Prostate gland (tissue), 2 donors: ENCODE measurements at regions not wholly inside any gene's neighbourhood (a gene's known extent, or its start where the extent isn't known, plus 50 kb on each side); places are given as distances from the start of the nearest gene placed in this dataset.

Source experiments
- DNase-seq: peaks from one replicate; pipeline ENCODE4 v3.0.0-alpha.2; 2019; ENCODE audit warnings: low spot score
- H3K27ac ChIP-seq, 2 donors: fragments of 200-600 bp; sonication (generic); 2 replicates each; pipeline ENCODE4 v1.5.1; 2017 to 2019
- H3K27me3 ChIP-seq: fragments of 200-600 bp; sonication (generic); replicated peaks from 2 replicates; pipeline ENCODE4 v1.5.1; 2019; ENCODE audit not compliant: insufficient read depth
- H3K36me3 ChIP-seq, 2 donors: fragments of 200-600 bp; sonication (generic); 1 replicate in 1 of 2; 2 replicates in 1 of 2; pipeline versions ENCODE4 v1.5.1 to v1.8.1; 2017 to 2019
- H3K4me1 ChIP-seq: fragments of 200-600 bp; sonication (generic); replicated peaks from 2 replicates; pipeline ENCODE4 v1.5.1; 2019
- H3K4me3 ChIP-seq, 2 donors: fragments of 200-600 bp; sonication (generic); 2 replicates each; pipeline ENCODE4 v1.5.1; 2017 to 2019
- H3K9me3 ChIP-seq: fragments of 200-600 bp; sonication (generic); 2 replicates; pipeline ENCODE4 v1.5.1; 2017
- CTCF ChIP-seq, 4 experiments: fragments of 200-600 bp in 2 of 4; fragments of 450-650 bp in 2 of 4; sonication (generic) in 2 of 4; IDR thresholded peaks; 1 replicate in 3 of 4; 2 replicates in 1 of 4; pipeline ENCODE4 v1.5.1; 2016 to 2019; ENCODE audit warnings: antibody characterized with exemption in 4 of 4, mild to moderate bottlenecking in 2 of 4, moderate library complexity in 2 of 4
- POLR2A ChIP-seq: fragments of 450-650 bp; IDR thresholded peaks from one replicate; pipeline ENCODE4 v1.6.1; 2016; ENCODE audit warnings: antibody characterized with exemption, mild to moderate bottlenecking
- POLR2AphosphoS5 ChIP-seq: sonication (generic); formaldehyde crosslinking; IDR thresholded peaks from one replicate; pipeline ENCODE4 v1.6.1; 2017; ENCODE audit warnings: antibody characterized with exemption
- WGBS: methylation state at CpG from one replicate; pipeline ENCODE4 v1.1.5; 2018; 5-methylcytosine and 5-hydroxymethylcytosine counted together
- intact Hi-C: fragments of 100-400 bp; cut with DNase I; formaldehyde crosslinking; loops from one replicate; pipeline ENCODE4 v1.14.2; 2022

GRCh38 chr2:51638811-51639210 lies 606.9 kb upstream of the NRXN1 start:
- Histone ChIP-seq H3K4me3 (no peak overlapping the region), H3K27ac (no peak overlapping the region), H3K9me3 (no peaks in the 10 kb centered on the region), H3K27me3 (no peaks in the 10 kb centered on the region), H3K36me3 (no peaks in the 10 kb centered on the region), H3K4me1 (no peaks in the 10 kb centered on the region)
- intact Hi-C loops: no loop called here
- DNase-seq: no peak
- 34% methylated on average over 4 of the region's 4 CpGs for WGBS
- TF ChIP-seq POLR2A (no peak), CTCF (IDR thresholded peaks at IDR 0.05) (no peak), POLR2AphosphoS5 (no peak)

GRCh38 chr2:51633073-51633472 lies 601.1 kb upstream of the NRXN1 start:
- no peaks in the 10 kb centered on the region for H3K36me3 ChIP-seq
- H3K9me3 ChIP-seq: no peaks in the 10 kb centered on the region
- no peak for TF ChIP-seq POLR2AphosphoS5
- no peak for TF ChIP-seq CTCF (IDR thresholded peaks at IDR 0.05)
- TF ChIP-seq POLR2A: no peak
- intact Hi-C loops: no loop called here
- H3K27me3 ChIP-seq: no peaks in the 10 kb centered on the region
- DNase-seq: no peak
- H3K4me3 ChIP-seq: no peak overlapping the region
- H3K4me1 ChIP-seq: no peaks in the 10 kb centered on the region
- no peak overlapping the region for H3K27ac ChIP-seq

GRCh38 chr2:51629406-51629805 lies 597.5 kb upstream of the NRXN1 start:
- no peaks in the 10 kb centered on the region for H3K9me3 ChIP-seq
- DNase-seq: no peak
- H3K27ac ChIP-seq: no peak overlapping the region
- no peaks in the 10 kb centered on the region for H3K4me1 ChIP-seq
- H3K27me3 ChIP-seq: no peaks in the 10 kb centered on the region
- no peaks in the 10 kb centered on the region for H3K36me3 ChIP-seq
- no peak overlapping the region for H3K4me3 ChIP-seq
- TF ChIP-seq POLR2AphosphoS5: no peak
- no peak for TF ChIP-seq POLR2A
- TF ChIP-seq CTCF (IDR thresholded peaks at IDR 0.05): no peak
- 57% methylated on average over 3 of the region's 3 CpGs for WGBS
- intact Hi-C loops: no loop called here

- Histone ChIP-seq H3K27me3 (no peaks in the 10 kb centered on the region), H3K4me3 (no peak overlapping the region), H3K4me1 (no peaks in the 10 kb centered on the region), H3K36me3 (no peaks in the 10 kb centered on the region), H3K9me3 (no peaks in the 10 kb centered on the region), H3K27ac (no peak overlapping the region)
- DNase-seq: no peak
- TF ChIP-seq POLR2A (no peak), CTCF (IDR thresholded peaks at IDR 0.05) (no peak), POLR2AphosphoS5 (no peak)
- 31% methylated on average over 3 of the region's 3 CpGs for whole genome bisulfite sequencing
- intact Hi-C loops: no loop called here
Observed at GRCh38 chr2:51628917-51629316, 597.0 kb upstream of the NRXN1 start.

GRCh38 chr2:51624995-51625394 lies 593.1 kb upstream of the NRXN1 start:
- intact Hi-C loops: no loop called here
- no peak for DNase-seq
- WGBS: 80% methylated on average over 3 of the region's 3 CpGs
- H3K27ac ChIP-seq: no peak overlapping the region
- TF ChIP-seq POLR2A (no peak), POLR2AphosphoS5 (no peak), CTCF (IDR thresholded peaks at IDR 0.05) (no peak)
- no peak overlapping the region for H3K4me3 ChIP-seq
- H3K9me3 ChIP-seq: no peaks in the 10 kb centered on the region
- H3K27me3 ChIP-seq: no peaks in the 10 kb centered on the region
- no peaks in the 10 kb centered on the region for H3K36me3 ChIP-seq
- H3K4me1 ChIP-seq: no peaks in the 10 kb centered on the region
